Loucy (cell line): ENCODE measurements at regions not wholly inside any gene's neighbourhood (a gene's known extent, or its start where the extent isn't known, plus 50 kb on each side); places are given as distances from the start of the nearest gene placed in this dataset.

Source experiments
- EZH2phosphoT487 ChIP-seq: fragments of 200-600 bp; IDR thresholded peaks from 2 replicates; pipeline ENCODE4 v1.6.1; 2018; ENCODE audit warnings: antibody characterized with exemption, mild to moderate bottlenecking, moderate library complexity, borderline replicate concordance
- TF ChIP-seq, protein P1 (sequence below): fragments of 200-600 bp; sonication (generic); conservative IDR thresholded peaks from 2 replicates; pipeline ENCODE4 v1.5.1; 2014; ENCODE audit warnings: mild to moderate bottlenecking, antibody characterized with exemption, low read length

GRCh38 chr18:61245276-61245675, 88.0 kb upstream of the CDH20 start:
- TF ChIP-seq, protein P1, sequence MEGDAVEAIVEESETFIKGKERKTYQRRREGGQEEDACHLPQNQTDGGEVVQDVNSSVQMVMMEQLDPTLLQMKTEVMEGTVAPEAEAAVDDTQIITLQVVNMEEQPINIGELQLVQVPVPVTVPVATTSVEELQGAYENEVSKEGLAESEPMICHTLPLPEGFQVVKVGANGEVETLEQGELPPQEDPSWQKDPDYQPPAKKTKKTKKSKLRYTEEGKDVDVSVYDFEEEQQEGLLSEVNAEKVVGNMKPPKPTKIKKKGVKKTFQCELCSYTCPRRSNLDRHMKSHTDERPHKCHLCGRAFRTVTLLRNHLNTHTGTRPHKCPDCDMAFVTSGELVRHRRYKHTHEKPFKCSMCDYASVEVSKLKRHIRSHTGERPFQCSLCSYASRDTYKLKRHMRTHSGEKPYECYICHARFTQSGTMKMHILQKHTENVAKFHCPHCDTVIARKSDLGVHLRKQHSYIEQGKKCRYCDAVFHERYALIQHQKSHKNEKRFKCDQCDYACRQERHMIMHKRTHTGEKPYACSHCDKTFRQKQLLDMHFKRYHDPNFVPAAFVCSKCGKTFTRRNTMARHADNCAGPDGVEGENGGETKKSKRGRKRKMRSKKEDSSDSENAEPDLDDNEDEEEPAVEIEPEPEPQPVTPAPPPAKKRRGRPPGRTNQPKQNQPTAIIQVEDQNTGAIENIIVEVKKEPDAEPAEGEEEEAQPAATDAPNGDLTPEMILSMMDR = no peak
- TF ChIP-seq EZH2phosphoT487 = no peak
